GM13977 (cell line): ENCODE measurements at regions not wholly inside any gene's neighbourhood (a gene's known extent, or its start where the extent isn't known, plus 50 kb on each side); places are given as distances from the start of the nearest gene placed in this dataset.

Source experiments
- DNase-seq: peaks from one replicate; pipeline ENCODE4 v3.0.0; 2012; ENCODE audit warnings: low spot score
- in situ Hi-C: fragments of 300-500 bp; cut with MboI; formaldehyde crosslinking; loops from one replicate; pipeline ENCODE4 v1.12.0; 2022; ENCODE audit warnings: low sequenced_read_pairs, low pct_unique_long_range_greater_than_20kb, mixed read lengths, inconsistent platforms; ENCODE audit not compliant: unreplicated experiment
- TF ChIP-seq, protein P1 (sequence below): IDR thresholded peaks from 2 replicates; pipeline ENCODE4 v1.5.1; 2012; ENCODE audit warnings: mild to moderate bottlenecking, control low read depth; ENCODE audit not compliant: insufficient read depth; ENCODE audit errors: extremely low read depth, missing control alignments

DNA sequence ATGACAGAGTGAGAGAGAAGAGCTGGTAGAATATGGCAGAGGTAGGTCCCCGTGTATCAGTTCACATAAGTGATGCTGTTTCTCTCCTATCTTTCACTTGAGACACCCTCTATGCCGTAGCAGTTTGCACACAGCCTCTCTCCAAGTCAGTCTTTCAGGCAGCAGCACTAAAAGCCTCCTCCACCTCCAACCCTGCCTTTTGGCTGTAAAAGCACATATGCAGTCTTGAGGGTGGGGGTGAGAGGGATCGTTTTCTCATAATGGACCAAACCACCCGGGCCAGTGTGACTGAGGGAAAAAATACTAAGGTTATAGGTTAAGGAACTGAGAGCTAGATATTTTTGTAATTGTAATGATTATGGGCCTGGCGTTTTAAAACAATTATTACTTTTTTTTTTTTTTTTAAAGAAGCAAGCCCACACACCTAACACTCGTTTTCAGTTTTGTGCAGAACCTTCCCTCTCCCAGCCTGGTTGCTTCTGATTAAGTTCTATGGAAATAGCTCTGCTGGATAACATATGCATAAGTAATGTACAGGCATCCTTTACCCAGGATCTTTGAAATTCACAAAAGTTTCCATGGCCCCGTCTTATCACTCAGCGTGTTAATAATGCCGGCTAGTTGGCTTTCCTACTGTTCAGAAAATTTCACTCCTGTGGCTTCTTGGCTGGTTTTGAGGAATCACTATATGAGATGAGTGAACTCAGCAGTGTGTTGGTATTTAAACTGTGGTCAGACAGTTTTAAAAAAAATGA lies 112.2 kb upstream of the MEIS1 start:
- in situ Hi-C loops: no loop called here
- DNase-seq: no peak
- TF ChIP-seq, protein P1, sequence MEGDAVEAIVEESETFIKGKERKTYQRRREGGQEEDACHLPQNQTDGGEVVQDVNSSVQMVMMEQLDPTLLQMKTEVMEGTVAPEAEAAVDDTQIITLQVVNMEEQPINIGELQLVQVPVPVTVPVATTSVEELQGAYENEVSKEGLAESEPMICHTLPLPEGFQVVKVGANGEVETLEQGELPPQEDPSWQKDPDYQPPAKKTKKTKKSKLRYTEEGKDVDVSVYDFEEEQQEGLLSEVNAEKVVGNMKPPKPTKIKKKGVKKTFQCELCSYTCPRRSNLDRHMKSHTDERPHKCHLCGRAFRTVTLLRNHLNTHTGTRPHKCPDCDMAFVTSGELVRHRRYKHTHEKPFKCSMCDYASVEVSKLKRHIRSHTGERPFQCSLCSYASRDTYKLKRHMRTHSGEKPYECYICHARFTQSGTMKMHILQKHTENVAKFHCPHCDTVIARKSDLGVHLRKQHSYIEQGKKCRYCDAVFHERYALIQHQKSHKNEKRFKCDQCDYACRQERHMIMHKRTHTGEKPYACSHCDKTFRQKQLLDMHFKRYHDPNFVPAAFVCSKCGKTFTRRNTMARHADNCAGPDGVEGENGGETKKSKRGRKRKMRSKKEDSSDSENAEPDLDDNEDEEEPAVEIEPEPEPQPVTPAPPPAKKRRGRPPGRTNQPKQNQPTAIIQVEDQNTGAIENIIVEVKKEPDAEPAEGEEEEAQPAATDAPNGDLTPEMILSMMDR: no peak

DNA sequence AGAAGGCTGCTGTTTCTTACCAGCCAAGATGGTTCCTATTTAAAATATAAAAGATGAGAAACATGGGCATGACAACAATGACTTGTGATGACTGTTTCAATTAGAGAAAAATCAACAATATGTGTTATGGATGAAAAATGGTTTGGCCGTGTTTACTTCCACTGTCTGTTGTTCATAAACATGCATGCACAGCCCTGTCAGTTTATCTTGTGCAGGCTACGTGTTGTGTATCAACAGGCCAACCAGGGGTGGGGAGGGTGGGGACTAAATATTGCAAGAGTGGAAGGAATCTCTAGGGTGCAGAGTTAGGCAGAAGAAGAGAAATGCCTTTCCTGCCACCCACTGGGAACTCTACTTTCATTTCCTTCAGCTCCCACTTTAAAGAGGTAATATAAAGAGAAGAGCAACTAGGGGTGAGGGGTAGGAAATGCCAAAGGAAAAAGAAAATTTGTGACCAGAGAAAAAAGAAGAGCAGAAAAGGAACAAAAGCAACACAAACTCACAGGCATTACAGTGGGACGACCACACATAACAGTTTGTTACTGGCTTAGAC lies 116.8 kb upstream of the MEIS1 start:
- TF ChIP-seq, protein P1: no peak
- in situ Hi-C loops: no loop called here
- DNase-seq: no peak

DNA sequence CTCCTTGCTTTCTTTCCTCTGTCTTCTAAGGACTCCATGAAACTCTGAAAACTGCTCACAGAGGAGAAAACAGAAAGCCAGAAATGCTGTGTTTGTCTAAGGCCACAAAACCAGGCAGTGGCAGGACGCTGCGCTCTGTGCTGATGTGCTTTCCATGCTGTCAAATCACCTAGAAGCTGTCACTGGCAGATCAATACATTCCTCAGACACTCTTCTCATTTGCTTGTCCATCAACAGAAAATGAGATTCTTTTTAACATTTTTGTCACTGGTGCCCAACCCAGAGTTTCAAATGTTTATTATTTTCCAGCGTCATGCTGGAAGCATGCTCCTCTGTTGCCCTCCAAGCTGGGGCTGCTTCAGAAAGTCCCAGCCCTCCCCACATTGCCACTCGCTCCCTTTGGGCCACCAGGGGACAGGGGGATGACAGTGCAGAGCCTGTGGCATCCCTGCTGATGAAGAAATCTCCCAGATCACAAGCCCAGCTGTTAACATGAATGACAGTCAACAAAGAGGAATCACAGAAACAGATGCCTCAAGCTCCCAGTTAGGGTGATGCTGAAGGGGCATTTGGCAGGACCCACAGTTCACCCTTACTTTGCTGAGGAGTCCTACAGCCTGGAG lies 117.5 kb upstream of the MEIS1 start:
- TF ChIP-seq, protein P1: no peak
- in situ Hi-C loops: no loop called here
- DNase-seq: no peak

DNA sequence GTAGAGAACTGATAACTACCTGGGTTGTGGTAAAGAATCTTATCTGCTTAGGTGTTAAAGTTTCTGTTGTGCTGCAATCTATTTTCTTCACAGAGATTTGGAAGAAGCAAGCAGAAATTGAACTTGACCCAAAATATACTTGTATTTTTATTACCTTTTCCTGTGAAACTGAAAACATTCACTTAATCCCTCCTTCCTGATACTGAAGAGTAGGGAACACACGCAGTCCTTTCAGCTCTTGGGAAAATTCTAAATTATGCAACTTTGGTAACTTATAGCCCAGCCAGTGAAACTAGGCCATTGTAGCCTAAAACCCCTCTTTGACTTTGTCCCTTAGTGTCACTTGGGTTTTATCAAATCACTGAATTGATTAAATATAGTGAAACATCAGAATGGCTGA lies 128.4 kb upstream of the MEIS1 start:
- no peak for DNase-seq
- TF ChIP-seq, protein P1: no peak
- in situ Hi-C loops: no loop called here

DNA sequence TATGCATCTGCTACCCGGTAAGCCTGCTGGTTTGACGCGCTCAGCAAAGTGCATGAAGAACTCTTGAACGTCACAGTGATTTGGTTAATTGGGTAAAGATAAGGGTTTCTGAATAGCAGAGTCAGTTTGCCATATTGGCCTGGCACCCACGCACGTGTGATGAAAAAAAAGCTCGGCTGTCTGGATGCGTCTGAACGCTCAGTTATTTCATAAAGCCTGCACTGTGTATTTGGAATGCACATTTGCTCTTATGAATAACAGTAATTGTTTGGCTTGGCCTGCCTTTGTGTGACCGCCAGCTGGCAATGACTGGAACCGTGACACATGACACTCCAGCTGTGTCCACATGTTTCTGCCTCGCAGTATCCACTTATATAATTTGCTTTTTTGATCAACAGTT lies 129.2 kb upstream of the MEIS1 start:
- no peak for DNase-seq
- in situ Hi-C loops: no loop called here

DNA sequence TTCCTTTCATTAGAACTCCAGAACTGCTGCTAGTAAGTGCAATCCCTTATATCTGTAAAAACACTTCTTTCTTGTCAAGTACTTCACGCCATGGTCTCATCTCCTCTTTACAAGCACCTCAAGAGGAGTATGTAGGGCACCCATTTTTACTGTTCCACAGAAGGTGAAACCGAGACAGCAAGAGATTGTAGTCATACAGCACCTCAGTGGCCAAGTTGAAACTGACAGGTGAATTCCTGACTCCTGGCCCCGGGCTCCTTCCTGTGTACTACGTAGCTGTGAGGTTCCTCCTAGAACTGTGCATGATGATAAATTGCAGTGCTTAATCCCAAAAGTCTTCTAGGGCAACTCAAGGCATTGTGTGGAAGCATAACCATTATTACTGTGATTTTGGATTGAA lies 131.5 kb upstream of the MEIS1 start:
- DNase-seq: no peak
- in situ Hi-C loops: no loop called here
- TF ChIP-seq, protein P1: no peak

More for the DNA sequence above, 129.2 kb upstream of the MEIS1 start:
- TF ChIP-seq, protein P1: no peak
